ENCODE measurements at regions not wholly inside any gene's neighbourhood (a gene's known extent, or its start where the extent isn't known, plus 50 kb on each side); places are given as distances from the start of the nearest gene placed in this dataset.
A peak's percentile ranks its signal among the peaks of the same experiment; 100 is the strongest.

- Histone ChIP-seq H3K36me3 (no peaks in the 10 kb centered on the region), H3K4me1 (replicated peaks) (no peaks in the 10 kb centered on the region), H3K4me3 (no peak overlapping the region), H3K9me3 (replicated peaks) (no peaks in the 10 kb centered on the region), H3K27ac (no peak overlapping the region), H3K27me3 (replicated peaks) (0 out of 2 replicates have a peak, but pooled peaks cover 3% of the 10 kb centered on the region)
- DNase-seq (ENCODE audit: low read depth in 1 of 2, low spot score in 2 of 2), result peak in 1 of 2 experiments; percentile 6
Observed at GRCh38 chr3:11944052-11944673, 60.0 kb upstream of the SYN2 start.

- H3K4me3 ChIP-seq, result no peak overlapping the region
- no peaks in the 10 kb centered on the region for H3K9me3 ChIP-seq (replicated peaks)
- DNase-seq (ENCODE audit: low read depth in 1 of 2, low spot score in 2 of 2), result no peak
- no peaks in the 10 kb centered on the region for H3K4me1 ChIP-seq (replicated peaks)
- no peaks in the 10 kb centered on the region for H3K36me3 ChIP-seq
- H3K27me3 ChIP-seq (replicated peaks), result peaks cover 5% of the 10 kb centered on the region; the same call in 1 of the 2 replicates
- no peak overlapping the region for H3K27ac ChIP-seq
Observed at GRCh38 chr3:11948331-11948730, 55.9 kb upstream of the SYN2 start.

- H3K4me1 ChIP-seq (replicated peaks), result no peaks in the 10 kb centered on the region
- no peaks in the 10 kb centered on the region for H3K36me3 ChIP-seq
- no peak overlapping the region for H3K27ac ChIP-seq
- H3K27me3 ChIP-seq (replicated peaks), result peaks cover 4% of the 10 kb centered on the region; the same call in 1 of the 2 replicates
- no peak overlapping the region for H3K4me3 ChIP-seq
- no peak for DNase-seq (ENCODE audit: low read depth in 1 of 2, low spot score in 2 of 2)
- no peaks in the 10 kb centered on the region for H3K9me3 ChIP-seq (replicated peaks)
Observed at GRCh38 chr3:11948866-11949265, 55.3 kb upstream of the SYN2 start.

GRCh38 chr3:11949351-11949750, 54.8 kb upstream of the SYN2 start:
- no peak for DNase-seq (ENCODE audit: low read depth in 1 of 2, low spot score in 2 of 2)
- Histone ChIP-seq H3K27ac (no peak overlapping the region), H3K27me3 (replicated peaks) (peaks cover 3% of the 10 kb centered on the region; the same call in 1 of the 2 replicates), H3K4me3 (no peak overlapping the region), H3K36me3 (no peaks in the 10 kb centered on the region), H3K4me1 (replicated peaks) (no peaks in the 10 kb centered on the region), H3K9me3 (replicated peaks) (no peaks in the 10 kb centered on the region)

- H3K36me3 ChIP-seq, result no peaks in the 10 kb centered on the region
- H3K27ac ChIP-seq, result no peak overlapping the region
- H3K4me3 ChIP-seq, result no peak overlapping the region
- peaks cover 3% of the 10 kb centered on the region; the same call in 1 of the 2 replicates for H3K27me3 ChIP-seq (replicated peaks)
- no peak for DNase-seq (ENCODE audit: low read depth in 1 of 2, low spot score in 2 of 2)
- H3K9me3 ChIP-seq (replicated peaks), result no peaks in the 10 kb centered on the region
- no peaks in the 10 kb centered on the region for H3K4me1 ChIP-seq (replicated peaks)
Observed at GRCh38 chr3:11950576-11950975, 53.6 kb upstream of the SYN2 start.

DNA sequence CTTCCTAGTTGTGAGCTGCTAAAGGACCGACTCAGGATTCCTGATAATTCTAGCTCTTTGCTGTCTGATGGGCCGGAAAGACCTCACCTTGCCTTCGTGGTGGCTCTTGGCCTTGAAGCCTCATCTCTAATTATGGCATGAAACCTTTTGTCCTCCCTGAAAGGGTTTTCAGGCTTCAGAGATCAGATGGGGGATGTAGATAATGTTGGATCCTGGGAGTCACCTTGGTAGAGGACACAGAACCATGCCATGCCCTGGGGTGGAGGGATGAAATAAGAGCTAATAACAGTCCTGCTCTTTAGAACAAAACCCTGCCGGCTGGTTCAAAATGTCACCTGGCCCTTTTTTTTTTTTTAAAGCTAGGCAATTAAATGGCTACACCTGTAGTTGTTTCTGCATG, 50.8 kb upstream of the SYN2 start:
- no peak overlapping the region for H3K27ac ChIP-seq
- no peaks in the 10 kb centered on the region for H3K9me3 ChIP-seq (replicated peaks)
- H3K4me1 ChIP-seq (replicated peaks), result no peaks in the 10 kb centered on the region
- no peaks in the 10 kb centered on the region for H3K36me3 ChIP-seq
- DNase-seq (ENCODE audit: low read depth in 1 of 2, low spot score in 2 of 2), result no peak
- H3K27me3 ChIP-seq (replicated peaks), result peaks cover 7% of the 10 kb centered on the region
- no peak overlapping the region for H3K4me3 ChIP-seq

DNA sequence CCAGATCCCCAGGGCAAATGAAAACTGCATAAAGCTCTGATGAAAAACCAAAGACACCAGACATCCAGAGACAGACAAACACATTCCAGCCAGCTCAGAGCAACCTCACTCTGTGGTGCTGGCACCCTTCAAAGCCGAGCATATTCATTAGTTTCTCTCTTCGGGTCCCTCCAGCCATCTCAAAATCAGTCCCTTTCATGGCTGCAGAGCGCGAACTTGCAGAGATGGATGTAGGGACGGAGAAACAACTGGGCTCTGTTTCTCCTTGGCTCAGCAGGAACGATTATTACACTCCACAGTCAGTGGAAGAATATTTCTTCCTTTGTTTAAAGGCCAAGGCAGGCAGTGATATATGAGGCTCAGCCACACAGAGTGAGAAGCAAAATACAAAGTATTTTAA, 50.4 kb upstream of the SYN2 start:
- DNase-seq (ENCODE audit: low read depth in 1 of 2, low spot score in 2 of 2), result no peak
- H3K36me3 ChIP-seq, result no peaks in the 10 kb centered on the region
- no peaks in the 10 kb centered on the region for H3K9me3 ChIP-seq (replicated peaks)
- peaks cover 7% of the 10 kb centered on the region for H3K27me3 ChIP-seq (replicated peaks)
- no peak overlapping the region for H3K27ac ChIP-seq
- H3K4me1 ChIP-seq (replicated peaks), result no peaks in the 10 kb centered on the region
- H3K4me3 ChIP-seq, result no peak overlapping the region

DNA sequence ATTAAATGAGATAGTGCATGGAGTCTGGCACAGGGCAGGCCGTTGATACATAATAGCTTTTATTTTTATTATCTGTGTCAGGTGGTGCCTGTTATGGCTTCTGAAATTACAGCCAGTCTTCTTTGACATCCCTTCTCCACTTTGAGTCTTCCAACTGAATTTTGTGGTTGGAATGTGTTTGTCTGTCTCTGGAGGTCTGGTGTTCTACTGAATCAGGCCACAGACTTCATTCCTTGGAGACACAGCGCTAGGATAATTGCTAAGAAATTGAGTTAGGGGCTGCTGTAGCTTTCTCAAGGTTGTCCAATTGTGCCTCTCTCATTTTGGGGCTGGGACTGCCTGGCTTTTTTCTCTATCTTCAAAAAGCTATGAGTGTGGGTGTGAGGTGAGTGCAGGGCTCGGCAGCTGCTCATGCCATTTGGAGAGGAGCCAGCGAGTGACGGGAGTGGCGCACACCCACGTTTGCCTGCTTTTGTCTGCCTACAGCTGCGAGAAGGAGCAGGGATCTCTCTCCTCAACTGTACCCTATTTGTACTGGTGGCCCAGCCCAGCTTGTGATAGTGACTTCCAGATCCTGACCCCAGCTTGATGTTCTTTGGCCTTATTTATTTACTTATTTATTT, 49.8 kb upstream of the SYN2 start:
- Histone ChIP-seq H3K9me3 (replicated peaks) (no peaks in the 10 kb centered on the region), H3K4me3 (no peak overlapping the region), H3K4me1 (replicated peaks) (no peaks in the 10 kb centered on the region), H3K36me3 (no peaks in the 10 kb centered on the region), H3K27me3 (replicated peaks) (peaks cover 7% of the 10 kb centered on the region), H3K27ac (no peak overlapping the region)
- no peak for DNase-seq (ENCODE audit: low read depth in 1 of 2, low spot score in 2 of 2)
